Endothelial cell of umbilical vein (primary cell): ENCODE measurements at regions not wholly inside any gene's neighbourhood (a gene's known extent, or its start where the extent isn't known, plus 50 kb on each side); places are given as distances from the start of the nearest gene placed in this dataset.

ENCODE experiments used
- BruUV-seq: library from RNA; stranded (reverse); fragments of 400-500 nt; replicated peaks from 2 replicates; lab custom pipeline; 2021; lab: Mats Ljungman, UMichigan
- CTCF ChIA-PET: fragments of 300-600, 350-600 bp; sonication (Branson Sonifier 250); formaldehyde crosslinking; loops from one replicate; lab custom pipeline; 2021; ENCODE audit warnings: antibody characterized with exemption, inconsistent platforms; lab: Charles Lee
- POLR2A ChIA-PET: fragments of 300-600, 350-600 bp; sonication (Branson Sonifier 250); formaldehyde crosslinking; loops from one replicate; lab custom pipeline; 2021; ENCODE audit warnings: antibody characterized with exemption, inconsistent platforms; lab: Charles Lee
- DNase-seq: peaks from one replicate; pipeline ENCODE4 v3.0.0-alpha.2; 2011; ENCODE audit warnings: low read depth, low spot score
- FAIRE-seq: peaks from 2 replicates; lab custom pipeline; 2011; peaks lifted over from hg19 to GRCh38; lab: Jason Lieb, UNC
- H2AFZ ChIP-seq: 2 replicates; pipeline ENCODE4 v1.6.0; 2012; ENCODE audit warnings: low read depth, low read length, control low read depth, inconsistent platforms
- H3K27ac ChIP-seq: 2 replicates; pipeline ENCODE4 v1.5.1; 2011; ENCODE audit warnings: low read depth, mild to moderate bottlenecking, control low read depth, low read length, moderate library complexity; ENCODE audit not compliant: insufficient read depth
- H3K27me3 ChIP-seq, 2 experiments: 2 replicates each; pipeline versions ENCODE4 v1.6.0 to v1.6.1; 2011; ENCODE audit warnings: low read length in 2 of 2, mixed read lengths in 1 of 2; ENCODE audit not compliant: control insufficient read depth in 2 of 2, insufficient read depth in 2 of 2
- H3K36me3 ChIP-seq, 2 experiments: 2 replicates in 1 of 2; 3 replicates in 1 of 2; pipeline ENCODE4 v1.5.1; 2011; ENCODE audit warnings: low read length in 2 of 2, mild to moderate bottlenecking in 1 of 2, moderate library complexity in 1 of 2; ENCODE audit not compliant: control insufficient read depth in 2 of 2, insufficient read depth in 2 of 2; ENCODE audit errors: extremely low read depth in 1 of 2
- H3K4me1 ChIP-seq: 3 replicates; pipeline ENCODE4 v1.5.1; 2011; ENCODE audit warnings: mild to moderate bottlenecking, low read length; ENCODE audit not compliant: control insufficient read depth, insufficient read depth; ENCODE audit errors: extremely low read depth
- H3K4me2 ChIP-seq: 2 replicates; pipeline ENCODE4 v1.6.1; 2011; ENCODE audit warnings: low read length, control low read depth, mixed read lengths; ENCODE audit not compliant: insufficient read depth
- H3K4me3 ChIP-seq, 3 experiments: fragments of 200-600 bp in 1 of 3; sonication (generic), shearing (Covaris generic) in 1 of 3; replicated peaks in 1 of 3; 2 replicates each; pipeline ENCODE4 v1.5.1; 2011 to 2016; ENCODE audit warnings: control low read depth in 3 of 3, low read length in 3 of 3, mild to moderate bottlenecking in 2 of 3, inconsistent platforms in 1 of 3, low read depth in 1 of 3, moderate library complexity in 1 of 3; ENCODE audit not compliant: insufficient read depth in 1 of 3
- H3K79me2 ChIP-seq: 2 replicates; pipeline ENCODE4 v1.6.0; 2012; ENCODE audit warnings: low read length, inconsistent platforms; ENCODE audit not compliant: control insufficient read depth, insufficient read depth
- H3K9ac ChIP-seq: replicated peaks from 2 replicates; pipeline ENCODE3; 2011; ENCODE audit warnings: low read length, control low read depth; ENCODE audit not compliant: insufficient read depth; ENCODE audit errors: extremely low read depth
- H3K9me1 ChIP-seq: replicated peaks from 3 replicates; pipeline ENCODE4 v1.6.0; 2011; ENCODE audit warnings: mild to moderate bottlenecking, low read length; ENCODE audit not compliant: control insufficient read depth, insufficient read depth; ENCODE audit errors: extremely low read depth
- H3K9me3 ChIP-seq: replicated peaks from 2 replicates; pipeline ENCODE4 v1.5.1; 2012; ENCODE audit warnings: low read length, inconsistent platforms; ENCODE audit not compliant: control insufficient read depth, insufficient read depth
- H4K20me1 ChIP-seq: replicated peaks from 2 replicates; pipeline ENCODE3; 2011; ENCODE audit warnings: mild to moderate bottlenecking, low read length; ENCODE audit not compliant: control insufficient read depth, insufficient read depth; ENCODE audit errors: extremely low read depth
- EZH2 ChIP-seq: IDR thresholded peaks from 2 replicates; pipeline ENCODE4 v1.6.1; 2012; ENCODE audit warnings: borderline replicate concordance, low read depth, mild to moderate bottlenecking, moderate library complexity, low read length, inconsistent platforms; ENCODE audit not compliant: severe bottlenecking
- FOS ChIP-seq: IDR thresholded peaks from 2 replicates; pipeline ENCODE4 v1.6.1; 2011; ENCODE audit warnings: mild to moderate bottlenecking, low read length, moderate library complexity, borderline replicate concordance; ENCODE audit not compliant: insufficient read depth
- GATA2 ChIP-seq: IDR thresholded peaks from 2 replicates; pipeline ENCODE4 v1.7.0; 2011; ENCODE audit warnings: low read depth, mild to moderate bottlenecking, moderate library complexity, mixed read lengths, low read length; ENCODE audit not compliant: insufficient read length, insufficient read depth
- JUN ChIP-seq: IDR thresholded peaks from 2 replicates; pipeline ENCODE4 v1.6.1; 2011; ENCODE audit warnings: borderline replicate concordance, low read depth; ENCODE audit not compliant: insufficient read length, insufficient read depth
- MYC ChIP-seq: IDR thresholded peaks from one replicate; pipeline ENCODE4 v1.6.1; 2011; ENCODE audit warnings: mild to moderate bottlenecking, low read depth, low read length
- POLR2A ChIP-seq: IDR thresholded peaks from 2 replicates; pipeline ENCODE4 v1.6.1; 2012; ENCODE audit warnings: low read depth, mild to moderate bottlenecking, control low read depth, low read length
- POLR2AphosphoS5 ChIP-seq: IDR thresholded peaks from 2 replicates; pipeline ENCODE4 v1.6.1; 2012; ENCODE audit warnings: low read depth, mild to moderate bottlenecking, control low read depth, low read length, moderate library complexity; ENCODE audit not compliant: insufficient read depth
- dilution Hi-C: fragments of 300-500 bp; cut with MboI; formaldehyde crosslinking; loops from one replicate; pipeline ENCODE4 v1.15.0; 2019; ENCODE audit warnings: low sequenced_read_pairs; ENCODE audit not compliant: extremely low pct_ligation_motif_present
- intact Hi-C: fragments of 100-400 bp; cut with micrococcal nuclease; formaldehyde crosslinking; loops from one replicate; pipeline ENCODE4 v1.10.0; 2022
- TF ChIP-seq, protein P1 (sequence below): IDR thresholded peaks from 2 replicates; pipeline ENCODE4 v1.6.1; 2011; ENCODE audit not compliant: insufficient read depth, insufficient read length
- TF ChIP-seq, protein P2 (sequence below), 2 donors: IDR thresholded peaks; 1 replicate in 1 of 2; 2 replicates in 1 of 2; pipeline ENCODE4 v1.5.1; 2011; ENCODE audit warnings: low read length in 2 of 2, mild to moderate bottlenecking in 2 of 2, moderate library complexity in 2 of 2, control low read depth in 1 of 2, inconsistent platforms in 1 of 2, low read depth in 1 of 2; ENCODE audit not compliant: insufficient read depth in 1 of 2; ENCODE audit errors: extremely low read depth in 1 of 2

DNA sequence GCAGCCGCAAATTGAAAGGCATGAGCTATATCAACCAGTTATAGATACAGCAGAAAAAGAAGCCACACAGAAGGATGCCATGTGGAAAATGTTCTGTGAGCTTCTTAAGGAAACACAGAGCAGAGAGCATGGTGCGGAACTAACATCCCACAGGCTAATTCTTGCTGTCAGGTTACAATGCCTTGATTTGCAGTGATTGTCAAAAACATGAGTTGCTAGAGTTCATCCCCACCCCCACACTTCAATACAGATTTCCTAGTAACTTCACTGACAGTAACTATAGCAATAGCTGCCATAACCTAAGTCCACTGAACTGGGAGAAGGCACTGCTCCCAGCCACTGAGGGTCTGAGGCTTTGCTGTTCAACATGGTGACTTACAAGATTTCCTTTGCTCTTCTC lies 821.6 kb downstream of the SQOR start:
- TF ChIP-seq GATA2 (no peak), JUN (no peak), FOS (no peak), MYC (no peak)
- TF ChIP-seq, protein P1, sequence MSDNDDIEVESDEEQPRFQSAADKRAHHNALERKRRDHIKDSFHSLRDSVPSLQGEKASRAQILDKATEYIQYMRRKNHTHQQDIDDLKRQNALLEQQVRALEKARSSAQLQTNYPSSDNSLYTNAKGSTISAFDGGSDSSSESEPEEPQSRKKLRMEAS: no peak
- no peak overlapping the region for H2AFZ ChIP-seq
- no TSS peak for BruUV-seq
- FAIRE-seq (no peak), DNase-seq (no peak)
- no peaks in the 10 kb centered on the region for H3K4me1 ChIP-seq
- no peaks in the 10 kb centered on the region for H3K27me3 ChIP-seq
- POLR2A ChIA-PET: no interaction called here
- no peaks in the 10 kb centered on the region for H3K9me3 ChIP-seq
- no peaks in the 10 kb centered on the region for H3K36me3 ChIP-seq
- intact Hi-C loops (no loop called here), dilution Hi-C loops (no loop called here)
- no peaks in the 10 kb centered on the region for H4K20me1 ChIP-seq
- no peak overlapping the region for H3K27ac ChIP-seq
- no peaks in the 10 kb centered on the region for H3K9me1 ChIP-seq
- H3K4me2 ChIP-seq: no peak overlapping the region
- H3K4me3 ChIP-seq: no peak overlapping the region
- no peak overlapping the region for H3K9ac ChIP-seq
- CTCF ChIA-PET: no interaction called here
- no peaks in the 10 kb centered on the region for H3K79me2 ChIP-seq

DNA sequence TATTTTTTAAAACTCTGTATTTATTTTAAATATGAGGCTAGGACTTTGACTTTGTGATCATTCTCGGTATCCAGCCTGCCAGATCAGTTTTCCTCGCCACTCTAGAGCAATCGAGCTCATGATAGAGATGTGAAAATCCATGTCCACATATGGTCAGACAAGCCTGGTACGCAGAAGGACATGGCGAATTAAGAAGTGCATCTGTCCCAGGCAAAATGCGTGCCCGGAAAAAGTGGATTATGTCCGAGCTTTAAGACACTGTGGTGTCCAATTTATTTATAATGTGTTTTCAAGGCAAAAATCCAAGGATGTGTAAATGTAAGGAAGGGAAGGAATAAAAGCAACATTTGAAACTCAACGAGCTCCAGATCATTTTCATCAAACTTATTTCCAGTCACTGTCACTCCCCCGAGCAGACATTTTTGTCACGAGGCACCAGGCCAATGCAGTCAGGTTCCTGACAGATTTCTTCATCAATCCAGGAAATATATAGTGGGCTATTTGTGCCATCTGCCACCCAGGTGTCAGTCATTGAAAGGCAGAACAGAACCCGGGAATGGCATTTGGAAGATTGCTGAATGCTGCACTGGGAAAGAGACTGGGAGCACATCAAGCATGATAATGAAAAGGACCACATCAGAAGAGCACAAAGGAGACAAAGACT lies 825.7 kb downstream of the SQOR start:
- H3K4me1 ChIP-seq: no peaks in the 10 kb centered on the region
- no TSS peak for BruUV-seq
- no peak overlapping the region for H3K4me3 ChIP-seq
- no peak for DNase-seq
- H3K4me2 ChIP-seq: no peak overlapping the region
- no peak for TF ChIP-seq JUN
- no peak for TF ChIP-seq EZH2
- TF ChIP-seq POLR2AphosphoS5: no peak
- no peak for TF ChIP-seq MYC
- TF ChIP-seq, protein P1: no peak
- no peak for TF ChIP-seq POLR2A
- TF ChIP-seq, protein P2, sequence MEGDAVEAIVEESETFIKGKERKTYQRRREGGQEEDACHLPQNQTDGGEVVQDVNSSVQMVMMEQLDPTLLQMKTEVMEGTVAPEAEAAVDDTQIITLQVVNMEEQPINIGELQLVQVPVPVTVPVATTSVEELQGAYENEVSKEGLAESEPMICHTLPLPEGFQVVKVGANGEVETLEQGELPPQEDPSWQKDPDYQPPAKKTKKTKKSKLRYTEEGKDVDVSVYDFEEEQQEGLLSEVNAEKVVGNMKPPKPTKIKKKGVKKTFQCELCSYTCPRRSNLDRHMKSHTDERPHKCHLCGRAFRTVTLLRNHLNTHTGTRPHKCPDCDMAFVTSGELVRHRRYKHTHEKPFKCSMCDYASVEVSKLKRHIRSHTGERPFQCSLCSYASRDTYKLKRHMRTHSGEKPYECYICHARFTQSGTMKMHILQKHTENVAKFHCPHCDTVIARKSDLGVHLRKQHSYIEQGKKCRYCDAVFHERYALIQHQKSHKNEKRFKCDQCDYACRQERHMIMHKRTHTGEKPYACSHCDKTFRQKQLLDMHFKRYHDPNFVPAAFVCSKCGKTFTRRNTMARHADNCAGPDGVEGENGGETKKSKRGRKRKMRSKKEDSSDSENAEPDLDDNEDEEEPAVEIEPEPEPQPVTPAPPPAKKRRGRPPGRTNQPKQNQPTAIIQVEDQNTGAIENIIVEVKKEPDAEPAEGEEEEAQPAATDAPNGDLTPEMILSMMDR (IDR thresholded peaks at IDR 0.05; ENCODE audit: extremely low read depth in 1 of 2, insufficient read depth in 1 of 2, low read depth in 1 of 2, low read length in 2 of 2): no peak
- no peak for TF ChIP-seq GATA2
- TF ChIP-seq FOS: no peak
- no peaks in the 10 kb centered on the region for H3K79me2 ChIP-seq
- H3K27me3 ChIP-seq: no peaks in the 10 kb centered on the region
- POLR2A ChIA-PET: no interaction called here
- FAIRE-seq: no peak
- no peaks in the 10 kb centered on the region for H3K9me3 ChIP-seq
- no peak overlapping the region for H2AFZ ChIP-seq
- H4K20me1 ChIP-seq: no peaks in the 10 kb centered on the region
- H3K9ac ChIP-seq: no peak overlapping the region
- H3K36me3 ChIP-seq: no peaks in the 10 kb centered on the region
- CTCF ChIA-PET: no interaction called here
- no peaks in the 10 kb centered on the region for H3K9me1 ChIP-seq
- intact Hi-C loops: no loop called here
- dilution Hi-C loops: no loop called here
- H3K27ac ChIP-seq: no peak overlapping the region
